ENCODE measurements at regions not wholly inside any gene's neighbourhood (a gene's known extent, or its start where the extent isn't known, plus 50 kb on each side); places are given as distances from the start of the nearest gene placed in this dataset.
"Not testable (repeated sequence)": the region's sequence is repeated elsewhere in the genome, so short reads cannot be mapped to it uniquely, and the experiment has no call there.

DNA sequence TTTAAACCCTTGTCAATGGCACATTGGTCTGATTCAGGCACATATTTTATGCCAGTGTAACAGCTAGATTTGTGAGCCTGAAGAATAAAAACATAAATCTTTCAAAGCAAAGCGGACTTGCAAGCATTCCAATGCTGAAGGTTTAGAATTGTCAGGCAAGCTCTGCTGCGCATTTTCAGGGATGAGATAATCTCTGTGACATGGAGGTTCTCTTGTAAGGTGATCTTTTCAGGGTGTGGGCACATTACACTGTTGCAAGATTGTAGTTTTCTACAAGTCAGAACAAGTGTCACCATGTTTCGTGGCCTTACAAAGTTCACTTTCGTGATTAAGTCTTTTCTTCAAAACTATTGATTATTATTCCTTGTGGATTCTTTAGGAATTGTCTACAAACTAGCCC lies 106.2 kb downstream of the ARHGAP11B start:
- not testable (repeated sequence) for H3K27me3 Mint-ChIP-seq, H3K4me1 Mint-ChIP-seq, ATAC-seq, H3K27ac Mint-ChIP-seq, DNase-seq, H3K4me3 Mint-ChIP-seq, H3K9me3 Mint-ChIP-seq

GRCh38 chr15:30735884-30736564 lies 110.1 kb downstream of the ARHGAP11B start:
- H3K27me3 Mint-ChIP-seq, H3K27ac Mint-ChIP-seq, ATAC-seq, H3K9me3 Mint-ChIP-seq, H3K4me1 Mint-ChIP-seq, H3K4me3 Mint-ChIP-seq, DNase-seq: not testable (repeated sequence)

DNA sequence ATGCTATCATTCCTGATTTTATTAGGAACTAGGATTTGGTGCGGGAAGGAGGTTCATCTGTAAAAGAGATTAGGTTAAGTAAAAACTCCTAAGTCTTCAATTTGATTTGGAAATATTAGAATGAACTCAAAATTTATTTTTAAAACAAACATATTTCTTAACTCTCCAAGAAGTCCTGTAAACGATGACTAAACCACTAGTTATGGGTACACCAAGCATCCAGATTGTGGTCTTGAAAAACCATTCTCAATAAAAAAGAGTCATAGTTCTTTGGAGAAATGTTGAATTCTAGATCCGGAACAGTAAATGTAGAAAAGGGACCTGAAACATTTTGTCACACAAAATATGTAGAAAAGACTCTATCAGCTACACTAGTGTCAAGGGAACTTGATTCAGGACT lies 116.9 kb downstream of the ARHGAP11B start:
- DNase-seq, H3K4me1 Mint-ChIP-seq, H3K27me3 Mint-ChIP-seq, ATAC-seq, H3K9me3 Mint-ChIP-seq, H3K4me3 Mint-ChIP-seq, H3K27ac Mint-ChIP-seq: not testable (repeated sequence)

GRCh38 chr15:30749048-30749447 lies 123.1 kb downstream of the ARHGAP11B start:
- H3K27ac Mint-ChIP-seq, H3K4me1 Mint-ChIP-seq, H3K27me3 Mint-ChIP-seq, DNase-seq, ATAC-seq, H3K9me3 Mint-ChIP-seq, H3K4me3 Mint-ChIP-seq: not testable (repeated sequence)

DNA sequence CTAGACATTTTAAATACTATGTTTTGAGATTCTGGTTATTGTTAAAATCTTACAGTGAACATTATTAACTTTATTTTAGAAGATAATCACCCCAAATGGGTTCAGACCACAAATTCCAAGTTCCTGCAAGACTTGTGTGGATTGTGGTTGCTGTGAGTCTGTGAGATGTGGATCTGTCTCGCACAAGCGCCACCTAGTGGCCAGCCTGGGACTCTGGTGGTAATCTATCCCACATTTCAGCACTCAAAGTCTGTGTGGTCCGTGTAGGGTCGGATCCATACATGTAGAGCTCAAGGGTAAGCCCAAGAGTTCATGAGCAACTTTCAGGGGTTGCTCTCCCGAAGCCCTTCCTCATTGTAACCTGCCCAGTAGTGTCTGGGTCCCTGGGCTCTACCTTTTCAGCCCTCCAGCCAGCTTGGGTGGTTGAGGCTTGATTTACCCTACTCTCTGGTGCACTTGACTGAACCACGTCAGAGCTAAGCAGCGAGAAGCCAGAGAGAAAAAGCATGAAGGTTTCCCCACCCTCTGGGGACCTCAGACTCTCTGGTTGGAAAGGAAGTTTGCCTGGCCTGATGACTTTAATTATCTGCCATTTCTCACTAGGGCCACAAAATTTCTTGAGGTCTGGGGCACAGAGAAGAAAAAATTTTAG lies 129.2 kb downstream of the ARHGAP11B start:
- not testable (repeated sequence) for H3K4me1 Mint-ChIP-seq, H3K9me3 Mint-ChIP-seq, H3K4me3 Mint-ChIP-seq, H3K27me3 Mint-ChIP-seq, H3K27ac Mint-ChIP-seq
- DNase-seq (peak; percentile 25 to 45), ATAC-seq (peak; percentile 53)

GRCh38 chr15:30760633-30761032 lies 134.7 kb downstream of the ARHGAP11B start:
- ATAC-seq, H3K4me1 Mint-ChIP-seq: not testable (repeated sequence)

GRCh38 chr15:30761365-30761764 lies 135.4 kb downstream of the ARHGAP11B start:
- H3K27me3 Mint-ChIP-seq, ATAC-seq, DNase-seq, H3K4me3 Mint-ChIP-seq, H3K9me3 Mint-ChIP-seq, H3K4me1 Mint-ChIP-seq: not testable (repeated sequence)
- peak overlapping the region in 1 of 2 donors; percentile 48 for H3K27ac Mint-ChIP-seq

More at GRCh38 chr15:30760633-30761032, 134.7 kb downstream of the ARHGAP11B start:
- not testable (repeated sequence) for H3K4me3 Mint-ChIP-seq, DNase-seq, H3K27me3 Mint-ChIP-seq, H3K9me3 Mint-ChIP-seq, H3K27ac Mint-ChIP-seq

DNA sequence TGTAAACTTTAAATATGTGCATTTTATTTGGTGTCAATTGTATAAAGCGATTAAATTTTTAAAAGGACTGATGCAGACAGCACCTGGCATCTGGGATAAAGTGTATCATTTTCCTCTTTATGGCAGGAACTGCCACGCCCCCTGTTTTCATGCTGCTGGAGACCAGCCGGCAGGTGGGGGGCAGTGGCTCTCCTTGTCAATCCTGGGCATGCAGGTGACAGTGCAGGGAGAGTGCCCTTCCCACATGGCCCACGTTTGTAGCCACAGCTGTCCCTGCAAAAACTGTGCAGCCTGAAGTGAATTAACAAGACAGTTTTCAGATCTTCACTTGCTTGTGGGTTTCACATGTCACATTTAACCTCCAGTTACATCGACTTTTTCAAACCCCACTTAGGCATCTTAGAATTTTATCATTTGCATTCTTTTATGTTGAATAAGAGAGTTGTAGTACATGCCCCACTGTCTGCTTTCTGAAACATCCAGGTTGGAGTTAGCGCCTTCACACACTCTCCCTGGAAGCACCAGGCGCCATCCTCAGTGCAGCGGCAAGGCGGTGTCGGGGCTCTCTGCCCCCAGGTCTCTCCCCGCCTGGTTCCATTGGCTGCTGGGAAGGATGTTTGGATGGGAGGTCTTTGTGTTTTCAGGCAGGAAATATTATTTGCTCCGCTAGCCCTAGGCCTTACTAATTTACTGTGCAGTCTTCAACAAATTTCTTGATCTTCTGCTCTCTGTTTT lies 134.2 kb upstream of the FAN1 start:
- not testable (repeated sequence) for ATAC-seq, H3K27ac Mint-ChIP-seq, H3K9me3 Mint-ChIP-seq, H3K4me3 Mint-ChIP-seq, DNase-seq, H3K4me1 Mint-ChIP-seq, H3K27me3 Mint-ChIP-seq

- ATAC-seq (no peak), DNase-seq (no peak)
- Mint-ChIP-seq H3K27me3 (no peaks in the 10 kb centered on the region), H3K9me3 (no peaks in the 10 kb centered on the region), H3K4me3 (no peak overlapping the region), H3K27ac (peak overlapping the region in 1 of 2 donors; percentile 7), H3K4me1 (no peaks in the 10 kb centered on the region)
Measured at GRCh38 chr15:30770759-30771158, 133.0 kb upstream of the FAN1 start.

DNA sequence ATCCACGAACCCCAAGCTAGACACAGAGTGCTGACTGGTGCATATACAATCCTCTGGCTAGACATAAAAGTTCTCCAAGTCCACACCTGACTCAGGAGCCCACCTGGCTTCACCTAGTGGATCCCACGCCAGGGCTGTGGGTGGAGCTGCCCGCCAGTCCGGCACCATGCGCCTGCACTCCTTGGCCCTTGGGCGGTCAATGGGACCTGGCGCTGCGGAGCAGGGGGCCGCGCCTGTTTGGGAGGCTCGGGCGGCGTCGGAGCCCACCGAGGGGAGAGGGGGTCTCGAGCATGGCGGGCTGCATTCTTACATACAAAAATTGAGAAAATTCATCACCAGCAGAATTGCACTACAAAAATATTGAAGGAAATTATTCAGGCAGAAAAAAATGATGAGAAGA lies 120.7 kb upstream of the FAN1 start:
- no peak for ATAC-seq
- Mint-ChIP-seq H3K9me3 (peaks cover 0 to 22% of the 10 kb centered on the region in 2 donors), H3K4me1 (no peaks in the 10 kb centered on the region), H3K27ac (no peak overlapping the region), H3K27me3 (no peaks in the 10 kb centered on the region), H3K4me3 (no peak overlapping the region)
- no peak for DNase-seq

- Mint-ChIP-seq H3K4me1 (no peaks in the 10 kb centered on the region), H3K4me3 (no peak overlapping the region), H3K9me3 (no peaks in the 10 kb centered on the region), H3K27ac (no peak overlapping the region), H3K27me3 (peaks cover 16% of the 10 kb centered on the region)
- no peak for ATAC-seq
- DNase-seq, result no peak
Measured at GRCh38 chr15:30788595-30788994, 115.1 kb upstream of the FAN1 start.

DNA sequence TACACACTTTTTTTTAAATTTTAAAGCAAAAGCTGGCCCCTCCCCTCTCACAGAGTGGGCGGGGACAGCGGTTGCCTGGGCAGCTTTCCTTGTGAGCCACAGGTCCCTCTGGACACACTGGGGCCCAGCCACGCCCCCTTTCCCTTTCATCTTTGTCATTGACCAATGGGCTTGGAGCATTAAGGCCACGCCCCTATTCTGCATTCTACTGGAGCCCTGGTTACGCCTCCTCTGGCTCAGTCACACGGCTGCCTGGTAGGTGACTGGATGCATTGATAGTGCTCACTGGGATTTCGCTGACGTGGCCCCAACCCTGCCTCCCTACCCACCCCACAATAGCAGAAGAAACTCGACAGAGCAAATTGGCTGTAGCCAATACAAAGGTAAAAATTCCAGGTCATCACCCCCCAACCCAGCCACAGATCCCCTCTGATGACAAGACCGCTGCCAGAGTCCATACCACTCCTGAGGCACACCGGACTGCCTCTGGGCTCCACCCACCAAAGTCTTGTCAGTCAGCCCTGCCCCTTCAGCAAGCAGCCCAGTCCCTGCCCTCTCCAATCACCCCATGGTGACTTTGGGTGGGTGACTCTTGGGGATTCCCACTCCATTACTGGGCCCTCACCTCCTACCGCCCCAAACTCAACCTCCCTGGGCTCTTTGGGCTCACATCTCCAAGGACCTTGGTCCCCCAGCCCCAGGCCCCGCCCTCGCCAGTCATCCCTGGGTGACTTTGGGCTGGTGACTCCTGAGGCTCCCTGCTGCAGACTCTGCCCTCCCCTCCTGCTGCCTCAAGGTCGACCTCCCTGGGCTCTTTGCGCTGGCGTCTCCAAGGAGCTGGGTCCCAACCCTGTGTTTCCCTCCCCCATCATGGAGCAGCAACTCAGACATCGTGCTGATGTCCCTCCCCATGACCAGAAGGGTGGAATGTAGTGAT lies 112.2 kb upstream of the FAN1 start:
- ATAC-seq (no peak), DNase-seq (no peak)
- Mint-ChIP-seq H3K27me3 (peaks cover 18% of the 10 kb centered on the region), H3K27ac (no peak overlapping the region), H3K9me3 (no peaks in the 10 kb centered on the region), H3K4me1 (no peaks in the 10 kb centered on the region), H3K4me3 (no peak overlapping the region)

- not testable (repeated sequence) for H3K4me3 Mint-ChIP-seq, DNase-seq, ATAC-seq, H3K4me1 Mint-ChIP-seq, H3K9me3 Mint-ChIP-seq, H3K27ac Mint-ChIP-seq
- H3K27me3 Mint-ChIP-seq, result peaks cover 18% of the 10 kb centered on the region
Measured at GRCh38 chr15:30792843-30793242, 110.9 kb upstream of the FAN1 start.

DNA sequence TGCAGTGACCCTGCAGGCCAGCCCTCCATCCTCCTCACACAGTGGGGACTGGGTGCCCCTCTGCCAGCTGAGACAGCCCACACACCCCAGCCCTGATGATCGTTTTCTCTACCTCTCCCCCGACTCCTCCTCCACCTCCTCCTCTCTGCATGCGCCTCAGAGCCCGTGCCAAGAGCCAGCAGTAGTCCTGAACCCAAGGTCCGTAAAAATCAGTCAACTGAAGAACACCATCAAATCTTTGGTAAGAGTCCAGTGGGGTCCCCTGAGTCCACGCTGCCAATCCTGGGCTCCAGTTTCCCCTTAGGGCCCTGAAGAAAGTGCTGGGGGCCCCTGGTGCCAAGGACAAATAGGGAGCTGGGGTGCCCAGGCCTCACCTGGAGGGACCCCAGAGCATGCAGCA lies 109.3 kb upstream of the FAN1 start:
- Mint-ChIP-seq H3K9me3 (no peaks in the 10 kb centered on the region), H3K27ac (no peak overlapping the region), H3K4me3 (no peak overlapping the region), H3K27me3 (peaks cover 18% of the 10 kb centered on the region), H3K4me1 (no peaks in the 10 kb centered on the region)
- no peak for DNase-seq
- no peak for ATAC-seq

DNA sequence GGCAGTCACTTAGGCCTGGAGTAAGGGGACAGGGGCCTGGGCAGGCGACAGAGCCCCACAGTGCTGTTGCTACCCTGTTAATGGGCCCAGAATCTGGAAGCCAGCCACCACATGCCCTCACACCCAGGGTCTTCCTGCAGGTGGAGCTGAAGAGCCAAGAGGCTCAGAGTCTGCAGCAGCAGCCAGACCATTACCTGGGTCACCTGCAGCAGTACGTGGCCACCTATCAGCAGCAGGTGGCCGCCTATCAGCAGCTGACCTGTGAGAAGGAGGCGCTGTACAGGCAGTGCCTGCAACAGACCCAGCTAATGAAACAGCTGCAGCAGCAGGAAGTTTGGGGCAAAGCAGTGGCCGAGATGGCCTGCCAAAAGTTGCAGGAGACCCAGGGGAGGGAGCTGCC lies 104.2 kb upstream of the FAN1 start:
- H3K27me3 Mint-ChIP-seq, H3K9me3 Mint-ChIP-seq, ATAC-seq, H3K27ac Mint-ChIP-seq, H3K4me3 Mint-ChIP-seq, H3K4me1 Mint-ChIP-seq, DNase-seq: not testable (repeated sequence)
